GM06990 (cell line): ENCODE measurements at regions not wholly inside any gene's neighbourhood (a gene's known extent, or its start where the extent isn't known, plus 50 kb on each side); places are given as distances from the start of the nearest gene placed in this dataset.

Source experiments
- DNase-seq: peaks from one replicate; pipeline ENCODE4 v3.0.0-alpha.2; 2011; ENCODE audit not compliant: insufficient read length; ENCODE audit errors: extremely low read depth
- H3K27me3 ChIP-seq: replicated peaks from 2 replicates; pipeline ENCODE4 v1.6.0; 2011; ENCODE audit warnings: low read length; ENCODE audit not compliant: control insufficient read depth, insufficient read depth
- H3K36me3 ChIP-seq: 2 replicates; pipeline ENCODE4 v1.5.1; 2011; ENCODE audit warnings: low read length; ENCODE audit not compliant: control insufficient read depth, insufficient read depth
- H3K4me3 ChIP-seq: replicated peaks from 2 replicates; pipeline ENCODE4 v1.5.1; 2011; ENCODE audit warnings: low read depth, mild to moderate bottlenecking, control low read depth, low read length
- CTCF ChIP-seq: IDR thresholded peaks from 2 replicates; pipeline ENCODE4 v1.5.1; 2011; ENCODE audit warnings: low read length, control low read depth, mild to moderate bottlenecking, inconsistent platforms; ENCODE audit not compliant: insufficient read depth, poor library complexity, severe bottlenecking

GRCh38 chr1:195574511-195574910 lies 1033.7 kb downstream of the KCNT2 start:
- Histone ChIP-seq H3K36me3 (no peaks in the 10 kb centered on the region), H3K4me3 (no peak overlapping the region), H3K27me3 (no peaks in the 10 kb centered on the region)
- TF ChIP-seq CTCF, result no peak
- DNase-seq, result no peak

- Histone ChIP-seq H3K4me3 (no peak overlapping the region), H3K27me3 (no peaks in the 10 kb centered on the region), H3K36me3 (no peaks in the 10 kb centered on the region)
- no peak for TF ChIP-seq CTCF
- no peak for DNase-seq
Observed at GRCh38 chr1:195569934-195570333, 1038.3 kb downstream of the KCNT2 start.

GRCh38 chr1:195568389-195568788 lies 1039.9 kb downstream of the KCNT2 start:
- no peak for TF ChIP-seq CTCF
- H3K36me3 ChIP-seq, result no peaks in the 10 kb centered on the region
- no peak for DNase-seq
- no peak overlapping the region for H3K4me3 ChIP-seq
- no peaks in the 10 kb centered on the region for H3K27me3 ChIP-seq

GRCh38 chr1:195562074-195562473 lies 1046.2 kb downstream of the KCNT2 start:
- H3K27me3 ChIP-seq, result no peaks in the 10 kb centered on the region
- no peak for TF ChIP-seq CTCF
- no peak for DNase-seq
- no peaks in the 10 kb centered on the region for H3K36me3 ChIP-seq
- no peak overlapping the region for H3K4me3 ChIP-seq

- no peak overlapping the region for H3K4me3 ChIP-seq
- DNase-seq, result no peak
- H3K36me3 ChIP-seq, result no peaks in the 10 kb centered on the region
- no peaks in the 10 kb centered on the region for H3K27me3 ChIP-seq
- TF ChIP-seq CTCF, result no peak
Observed at GRCh38 chr1:195550071-195550862, 1058.0 kb downstream of the KCNT2 start.
